ENCODE measurements at regions not wholly inside any gene's neighbourhood (a gene's known extent, or its start where the extent isn't known, plus 50 kb on each side); places are given as distances from the start of the nearest gene placed in this dataset.

GRCh38 chr1:221832151-221832550, 90.3 kb upstream of the DUSP10 start:
- no peak for DNase-seq

- no peak for DNase-seq
Observed at GRCh38 chr1:221829327-221830015, 87.6 kb upstream of the DUSP10 start.

- DNase-seq = no peak
Observed at GRCh38 chr1:221827307-221827642, 85.4 kb upstream of the DUSP10 start.

GRCh38 chr1:221824909-221825308, 83.0 kb upstream of the DUSP10 start:
- no peak for DNase-seq

- no peak for DNase-seq
Observed at GRCh38 chr1:221824025-221824424, 82.1 kb upstream of the DUSP10 start.

GRCh38 chr1:221823561-221823960, 81.7 kb upstream of the DUSP10 start:
- DNase-seq = no peak

GRCh38 chr1:221823149-221823548, 81.3 kb upstream of the DUSP10 start:
- no peak for DNase-seq

- DNase-seq = no peak
Observed at GRCh38 chr1:221822591-221822990, 80.7 kb upstream of the DUSP10 start.

GRCh38 chr1:221816899-221817298, 75.0 kb upstream of the DUSP10 start:
- DNase-seq = no peak

GRCh38 chr1:221815660-221816059, 73.8 kb upstream of the DUSP10 start:
- no peak for DNase-seq

- no peak for DNase-seq
Observed at GRCh38 chr1:221813887-221814286, 72.0 kb upstream of the DUSP10 start.

- no peak for DNase-seq
Observed at GRCh38 chr1:221812905-221813597, 71.2 kb upstream of the DUSP10 start.

- DNase-seq = no peak
Observed at GRCh38 chr1:221812088-221812752, 70.3 kb upstream of the DUSP10 start.

- DNase-seq = no peak
Observed at GRCh38 chr1:221810406-221810805, 68.5 kb upstream of the DUSP10 start.

- DNase-seq = no peak
Observed at GRCh38 chr1:221809091-221810029, 67.5 kb upstream of the DUSP10 start.

GRCh38 chr1:221806984-221807383, 65.1 kb upstream of the DUSP10 start:
- DNase-seq = no peak

GRCh38 chr1:221806236-221806635, 64.3 kb upstream of the DUSP10 start:
- no peak for DNase-seq

GRCh38 chr1:221805121-221805520, 63.2 kb upstream of the DUSP10 start:
- no peak for DNase-seq

GRCh38 chr1:221804303-221804702, 62.4 kb upstream of the DUSP10 start:
- no peak for DNase-seq

GRCh38 chr1:221801773-221802516, 60.1 kb upstream of the DUSP10 start:
- DNase-seq = no peak

GRCh38 chr1:221801251-221801661, 59.4 kb upstream of the DUSP10 start:
- no peak for DNase-seq

GRCh38 chr1:221800831-221801230, 58.9 kb upstream of the DUSP10 start:
- DNase-seq = no peak
